B cell (primary cell): ENCODE measurements at regions not wholly inside any gene's neighbourhood (a gene's known extent, or its start where the extent isn't known, plus 50 kb on each side); places are given as distances from the start of the nearest gene placed in this dataset.

Source experiments
- ATAC-seq: fragments of 200-7000 bp; cut with Tn5 transposase; one replicate; pipeline ENCODE4 v1.10.0; 2021; ENCODE audit warnings: low read depth, mild to moderate bottlenecking, moderate number of reproducible peaks, moderate library complexity
- CTCF ChIA-PET: fragments of 350-600 bp; sonication (Branson Sonifier 250); formaldehyde crosslinking; loops from one replicate; lab custom pipeline; 2021; ENCODE audit warnings: antibody characterized with exemption, inconsistent platforms; lab: Charles Lee
- POLR2A ChIA-PET: fragments of 350-600 bp; sonication (Branson Sonifier 250); formaldehyde crosslinking; loops from one replicate; lab custom pipeline; 2021; ENCODE audit warnings: antibody characterized with exemption; lab: Charles Lee
- DNase-seq: peaks from one replicate; pipeline ENCODE4 v3.0.0; 2013
- H2AFZ ChIP-seq: 2 replicates; pipeline ENCODE4 v1.6.1; 2012; ENCODE audit warnings: mild to moderate bottlenecking, low read depth, low read length; ENCODE audit not compliant: insufficient read depth, poor library complexity, severe bottlenecking
- H3K27ac ChIP-seq, 2 donors: 1 replicate in 1 of 2; 2 replicates in 1 of 2; pipeline ENCODE4 v1.5.1; 2012 to 2013; ENCODE audit warnings: low read length in 2 of 2, mild to moderate bottlenecking in 2 of 2, moderate library complexity in 1 of 2
- H3K27me3 ChIP-seq, 4 experiments: fragments of 200-600 bp in 1 of 4; sonication (generic) in 1 of 4; replicated peaks in 1 of 4; 1 replicate in 2 of 4; 2 replicates in 2 of 4; pipeline versions ENCODE4 v1.6.1 to v1.7.0; 2013 to 2016; ENCODE audit warnings: low read length in 3 of 4, mild to moderate bottlenecking in 2 of 4, mixed read lengths in 1 of 4, moderate library complexity in 1 of 4; ENCODE audit not compliant: insufficient read depth in 4 of 4, control insufficient read depth in 3 of 4; ENCODE audit errors: control extremely low read depth in 1 of 4
- H3K36me3 ChIP-seq, 2 experiments: replicated peaks in 1 of 2; 1 replicate in 1 of 2; 2 replicates in 1 of 2; pipeline versions ENCODE4 v1.6.1 to v1.7.1; 2013; ENCODE audit warnings: low read length in 1 of 2; ENCODE audit not compliant: insufficient read depth in 2 of 2, control insufficient read depth in 1 of 2; ENCODE audit errors: control extremely low read depth in 1 of 2, extremely low read depth in 1 of 2
- H3K4me1 ChIP-seq, 2 donors: fragments of 200-600 bp in 1 of 2; sonication (generic) in 1 of 2; 1 replicate in 1 of 2; 2 replicates in 1 of 2; pipeline versions ENCODE4 v1.5.1 to v1.6.1; 2013 to 2017; ENCODE audit warnings: low read length in 2 of 2; ENCODE audit not compliant: control insufficient read depth in 2 of 2, insufficient read depth in 2 of 2
- H3K4me2 ChIP-seq: replicated peaks from 2 replicates; pipeline ENCODE3; 2012; ENCODE audit warnings: mild to moderate bottlenecking, low read depth, low read length; ENCODE audit not compliant: poor library complexity, severe bottlenecking
- H3K4me3 ChIP-seq, 5 experiments: fragments of 200-600 bp in 1 of 5; sonication (generic) in 1 of 5; 1 replicate in 3 of 5; 2 replicates in 2 of 5; pipeline versions ENCODE4 v1.5.1 to v1.7.0; 2011 to 2016; ENCODE audit warnings: low read length in 4 of 5, mild to moderate bottlenecking in 4 of 5, low read depth in 2 of 5, control low read depth in 1 of 5, moderate library complexity in 1 of 5; ENCODE audit not compliant: insufficient read depth in 1 of 5; ENCODE audit errors: control extremely low read depth in 1 of 5, extremely low read depth in 1 of 5
- H3K79me2 ChIP-seq: fragments of 200-600 bp; sonication (generic); one replicate; pipeline ENCODE4 v1.6.0; 2016; ENCODE audit warnings: low read length; ENCODE audit not compliant: control insufficient read depth, insufficient read depth
- H3K9ac ChIP-seq: fragments of 200-600 bp; sonication (generic); 2 replicates; pipeline ENCODE4 v1.6.1; 2017; ENCODE audit warnings: mild to moderate bottlenecking, low read length, moderate library complexity
- H3K9me3 ChIP-seq, 3 donors: one replicate each; pipeline versions ENCODE4 v1.6.1 to v1.7.1; 2013; ENCODE audit warnings: low read length in 2 of 3; ENCODE audit not compliant: control insufficient read depth in 2 of 3, insufficient read depth in 1 of 3; ENCODE audit errors: control extremely low read depth in 1 of 3
- H4K20me1 ChIP-seq: 2 replicates; pipeline ENCODE4 v1.6.0; 2012; ENCODE audit warnings: mild to moderate bottlenecking, low read length; ENCODE audit not compliant: insufficient read depth, control insufficient read depth, poor library complexity, severe bottlenecking
- H3K27ac Mint-ChIP-seq: one replicate; pipeline ENCODE4 v1.8.0; 2021; ENCODE audit warnings: mixed read lengths
- H3K27me3 Mint-ChIP-seq: one replicate; pipeline ENCODE4 v1.8.0; 2021; ENCODE audit warnings: mixed read lengths
- H3K4me1 Mint-ChIP-seq: one replicate; pipeline ENCODE4 v1.8.0; 2021; ENCODE audit warnings: mixed read lengths
- H3K4me3 Mint-ChIP-seq: one replicate; pipeline ENCODE4 v1.8.0; 2021; ENCODE audit warnings: mixed read lengths
- H3K9me3 Mint-ChIP-seq: one replicate; pipeline ENCODE4 v1.8.0; 2022; ENCODE audit warnings: mixed read lengths; ENCODE audit not compliant: insufficient read depth
- EZH2 ChIP-seq: IDR thresholded peaks from 2 replicates; pipeline ENCODE4 v1.6.1; 2012; ENCODE audit warnings: borderline replicate concordance, low read depth, mild to moderate bottlenecking, moderate library complexity, low read length; ENCODE audit not compliant: insufficient read depth, poor library complexity, severe bottlenecking
- WGBS: methylation state at CpG from one replicate; pipeline ENCODE4 v1.1.5; 2013; ENCODE audit warnings: missing lambda C conversion rate; ENCODE audit not compliant: insufficient coverage; 5-methylcytosine and 5-hydroxymethylcytosine counted together
- intact Hi-C: fragments of 100-400 bp; cut with micrococcal nuclease; formaldehyde crosslinking; loops from one replicate; pipeline ENCODE4 v1.10.0; 2022
- TF ChIP-seq, protein P1 (sequence below): fragments of 200-600 bp; IDR thresholded peaks from one replicate; pipeline ENCODE4 v1.8.0; 2022; ENCODE audit warnings: antibody characterized with exemption, mild to moderate bottlenecking

DNA sequence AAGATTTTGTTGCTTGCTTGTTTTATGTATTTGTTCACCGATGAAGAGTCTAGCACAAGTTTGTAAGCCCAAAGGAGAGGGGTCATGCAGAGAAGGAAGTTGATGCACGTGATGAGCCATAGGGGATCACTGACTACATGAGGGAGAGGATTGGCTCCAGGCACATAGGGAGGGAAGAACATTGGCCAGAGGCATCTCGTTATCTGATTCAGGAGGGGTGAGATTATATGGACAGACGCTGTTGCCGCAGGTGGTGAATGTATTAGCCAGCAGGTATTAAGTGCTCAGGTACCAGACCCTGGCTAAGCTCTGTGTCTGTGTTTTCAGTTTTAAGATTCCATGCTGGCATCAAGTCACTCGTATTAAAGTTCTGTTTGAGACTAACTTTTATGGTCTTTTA lies 91.8 kb upstream of the CHST9 start:
- Histone ChIP-seq H3K27me3 (no peaks in the 10 kb centered on the region), H3K9me3 (no peaks in the 10 kb centered on the region), H3K9ac (no peak overlapping the region), H3K79me2 (no peaks in the 10 kb centered on the region), H4K20me1 (no peaks in the 10 kb centered on the region), H3K4me3 (no peak overlapping the region), H3K4me1 (no peaks in the 10 kb centered on the region), H3K4me2 (no peak overlapping the region), H3K36me3 (no peaks in the 10 kb centered on the region), H2AFZ (no peak overlapping the region), H3K27ac (no peak overlapping the region)
- TF ChIP-seq EZH2: no peak
- TF ChIP-seq, protein P1, sequence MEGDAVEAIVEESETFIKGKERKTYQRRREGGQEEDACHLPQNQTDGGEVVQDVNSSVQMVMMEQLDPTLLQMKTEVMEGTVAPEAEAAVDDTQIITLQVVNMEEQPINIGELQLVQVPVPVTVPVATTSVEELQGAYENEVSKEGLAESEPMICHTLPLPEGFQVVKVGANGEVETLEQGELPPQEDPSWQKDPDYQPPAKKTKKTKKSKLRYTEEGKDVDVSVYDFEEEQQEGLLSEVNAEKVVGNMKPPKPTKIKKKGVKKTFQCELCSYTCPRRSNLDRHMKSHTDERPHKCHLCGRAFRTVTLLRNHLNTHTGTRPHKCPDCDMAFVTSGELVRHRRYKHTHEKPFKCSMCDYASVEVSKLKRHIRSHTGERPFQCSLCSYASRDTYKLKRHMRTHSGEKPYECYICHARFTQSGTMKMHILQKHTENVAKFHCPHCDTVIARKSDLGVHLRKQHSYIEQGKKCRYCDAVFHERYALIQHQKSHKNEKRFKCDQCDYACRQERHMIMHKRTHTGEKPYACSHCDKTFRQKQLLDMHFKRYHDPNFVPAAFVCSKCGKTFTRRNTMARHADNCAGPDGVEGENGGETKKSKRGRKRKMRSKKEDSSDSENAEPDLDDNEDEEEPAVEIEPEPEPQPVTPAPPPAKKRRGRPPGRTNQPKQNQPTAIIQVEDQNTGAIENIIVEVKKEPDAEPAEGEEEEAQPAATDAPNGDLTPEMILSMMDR: no peak
- ATAC-seq: no peak
- DNase-seq: no peak
- Mint-ChIP-seq H3K27ac (no peak overlapping the region), H3K9me3 (peaks cover 4% of the 10 kb centered on the region), H3K4me1 (no peaks in the 10 kb centered on the region), H3K27me3 (no peaks in the 10 kb centered on the region), H3K4me3 (no peak overlapping the region)
- ChIA-PET POLR2A (no interaction called here), CTCF (no interaction called here)
- intact Hi-C loops: no loop called here
- WGBS: 86% methylated on average over 5 of the region's 6 CpGs

DNA sequence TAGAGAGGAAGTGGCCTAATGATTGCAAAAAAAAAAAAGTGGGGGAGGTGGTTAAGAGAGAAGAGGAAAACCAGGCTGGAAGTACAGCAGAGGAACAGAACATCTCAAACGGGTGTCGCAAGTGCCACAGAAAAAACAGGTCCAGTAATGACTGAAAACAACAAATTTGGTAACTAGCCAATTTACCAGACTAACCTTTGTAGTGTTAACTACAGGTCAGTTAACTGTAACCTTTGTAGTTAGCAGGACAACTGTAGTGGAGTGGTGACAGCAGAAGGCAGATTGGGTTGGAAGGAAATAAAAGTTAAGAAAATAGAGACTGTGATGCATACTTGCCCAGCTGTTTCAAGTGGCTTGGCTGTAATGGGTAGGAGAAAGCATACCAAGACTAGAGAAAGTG lies 91.4 kb upstream of the CHST9 start:
- H3K27me3 Mint-ChIP-seq: no peaks in the 10 kb centered on the region
- no peak for DNase-seq
- H3K79me2 ChIP-seq: no peaks in the 10 kb centered on the region
- H3K9ac ChIP-seq: no peak overlapping the region
- no peak overlapping the region for H3K27ac ChIP-seq
- WGBS: no CpG with 5 or more reads among the region's 2 CpGs
- H3K27me3 ChIP-seq: no peaks in the 10 kb centered on the region
- no peaks in the 10 kb centered on the region for H3K36me3 ChIP-seq
- ChIA-PET POLR2A (no interaction called here), CTCF (no interaction called here)
- no peaks in the 10 kb centered on the region for H3K9me3 ChIP-seq
- H3K4me2 ChIP-seq: no peak overlapping the region
- no peak overlapping the region for H2AFZ ChIP-seq
- intact Hi-C loops: no loop called here
- TF ChIP-seq, protein P1: no peak
- TF ChIP-seq EZH2: no peak
- H3K4me3 Mint-ChIP-seq: no peak overlapping the region
- H3K4me1 ChIP-seq: no peaks in the 10 kb centered on the region
- ATAC-seq: no peak
- H3K4me3 ChIP-seq: no peak overlapping the region
- no peaks in the 10 kb centered on the region for H3K4me1 Mint-ChIP-seq
- H4K20me1 ChIP-seq: no peaks in the 10 kb centered on the region
- peaks cover 6% of the 10 kb centered on the region for H3K9me3 Mint-ChIP-seq
- H3K27ac Mint-ChIP-seq: no peak overlapping the region
